ENCODE measurements at regions not wholly inside any gene's neighbourhood (a gene's known extent, or its start where the extent isn't known, plus 50 kb on each side); places are given as distances from the start of the nearest gene placed in this dataset.

- Histone ChIP-seq H3K36me3 (no peaks in the 10 kb centered on the region), H3K4me1 (no peaks in the 10 kb centered on the region), H3K4me3 (no peak overlapping the region), H3K27me3 (no peaks in the 10 kb centered on the region), H3K27ac (no peak overlapping the region), H3K9me3 (no peaks in the 10 kb centered on the region)
- intact Hi-C loops (cut with DNase I): no loop called here
- peak in 2 of 3 experiments; percentile 23 to 43 for TF ChIP-seq CTCF (IDR thresholded peaks at IDR 0.05)
- DNase-seq (ENCODE audit: low spot score in 2 of 2): no peak
Measured at GRCh38 chr4:159764343-159764952, 661.6 kb downstream of the RAPGEF2 start.

GRCh38 chr4:159765382-159765781 lies 662.5 kb downstream of the RAPGEF2 start:
- Histone ChIP-seq H3K4me3 (no peak overlapping the region), H3K4me1 (no peaks in the 10 kb centered on the region), H3K27ac (no peak overlapping the region), H3K9me3 (no peaks in the 10 kb centered on the region), H3K36me3 (no peaks in the 10 kb centered on the region), H3K27me3 (no peaks in the 10 kb centered on the region)
- DNase-seq (ENCODE audit: low spot score in 2 of 2): no peak
- no peak for TF ChIP-seq CTCF (IDR thresholded peaks at IDR 0.05)
- intact Hi-C loops (cut with DNase I): no loop called here

GRCh38 chr4:159766241-159766640 lies 663.4 kb downstream of the RAPGEF2 start:
- H3K27me3 ChIP-seq: no peaks in the 10 kb centered on the region
- no peak overlapping the region for H3K27ac ChIP-seq
- no peaks in the 10 kb centered on the region for H3K4me1 ChIP-seq
- H3K9me3 ChIP-seq: no peaks in the 10 kb centered on the region
- no peaks in the 10 kb centered on the region for H3K36me3 ChIP-seq
- intact Hi-C loops (cut with DNase I): no loop called here
- no peak for TF ChIP-seq CTCF (IDR thresholded peaks at IDR 0.05)
- no peak for DNase-seq (ENCODE audit: low spot score in 2 of 2)
- H3K4me3 ChIP-seq: no peak overlapping the region

GRCh38 chr4:159767406-159767805 lies 664.5 kb downstream of the RAPGEF2 start:
- intact Hi-C loops (cut with DNase I): no loop called here
- no peak for TF ChIP-seq CTCF (IDR thresholded peaks at IDR 0.05)
- no peak overlapping the region for H3K4me3 ChIP-seq

GRCh38 chr4:159768016-159768415 lies 665.1 kb downstream of the RAPGEF2 start:
- H3K4me3 ChIP-seq: no peak overlapping the region
- no peak for DNase-seq (ENCODE audit: low spot score in 2 of 2)

More at GRCh38 chr4:159767406-159767805, 664.5 kb downstream of the RAPGEF2 start:
- no peaks in the 10 kb centered on the region for H3K4me1 ChIP-seq
- no peak for DNase-seq (ENCODE audit: low spot score in 2 of 2)
- H3K9me3 ChIP-seq: no peaks in the 10 kb centered on the region
- H3K36me3 ChIP-seq: no peaks in the 10 kb centered on the region
- H3K27ac ChIP-seq: no peak overlapping the region
- no peaks in the 10 kb centered on the region for H3K27me3 ChIP-seq

More at GRCh38 chr4:159768016-159768415, 665.1 kb downstream of the RAPGEF2 start:
- TF ChIP-seq CTCF (IDR thresholded peaks at IDR 0.05): no peak
- Histone ChIP-seq H3K27ac (no peak overlapping the region), H3K4me1 (no peaks in the 10 kb centered on the region), H3K9me3 (no peaks in the 10 kb centered on the region), H3K27me3 (no peaks in the 10 kb centered on the region), H3K36me3 (no peaks in the 10 kb centered on the region)
- intact Hi-C loops (cut with DNase I): no loop called here

Measured in ascending aorta (tissue), 2 donors.